ENCODE measurements at regions not wholly inside any gene's neighbourhood (a gene's known extent, or its start where the extent isn't known, plus 50 kb on each side); places are given as distances from the start of the nearest gene placed in this dataset.

DNA sequence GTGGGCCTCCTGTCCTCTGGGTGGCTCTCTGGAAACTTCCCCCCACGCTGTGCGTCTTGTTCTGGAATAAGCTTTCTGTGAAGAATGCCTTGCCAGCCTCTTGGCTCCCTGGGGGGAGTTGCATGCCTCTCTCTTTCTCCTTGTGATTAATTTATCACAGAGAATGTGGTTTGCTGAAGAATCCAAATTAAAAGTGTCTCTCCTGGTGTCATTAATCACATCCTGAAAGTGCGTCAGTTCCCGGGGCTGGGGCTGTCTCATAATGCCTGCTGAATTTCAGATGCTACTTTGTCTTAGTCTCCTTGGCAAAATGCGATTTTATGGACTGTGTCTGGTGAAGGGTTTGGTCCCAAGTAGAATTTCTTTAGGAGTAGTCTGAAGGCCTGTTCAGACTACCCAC is 787.7 kb upstream of the TMEM132C start:
- no peak for DNase-seq (ENCODE audit: low read depth in 6 of 9, low spot score in 9 of 9)
- H3K4me3 ChIP-seq (ENCODE audit: low read length in 2 of 2): no peak overlapping the region
- no peak overlapping the region for H3K27ac ChIP-seq (ENCODE audit: low read depth in 1 of 2, low read length in 1 of 2)
- no peaks in the 10 kb centered on the region for H3K4me1 ChIP-seq (ENCODE audit: control insufficient read depth in 2 of 2, insufficient read depth in 2 of 2, low read length in 2 of 2)
- peaks cover 0 to 6% of the 10 kb centered on the region in 2 donors for H3K9me3 ChIP-seq (ENCODE audit: control insufficient read depth in 2 of 2, insufficient read depth in 1 of 2, low read length in 1 of 2)
- H3K27me3 ChIP-seq (ENCODE audit: control insufficient read depth in 2 of 2, insufficient read depth in 1 of 2, low read length in 1 of 2): no peaks in the 10 kb centered on the region
- 93% methylated on average over 5 of the region's 5 CpGs for WGBS
- no peaks in the 10 kb centered on the region for H3K36me3 ChIP-seq (ENCODE audit: control insufficient read depth in 2 of 2, insufficient read depth in 2 of 2, low read length in 1 of 2)

DNA sequence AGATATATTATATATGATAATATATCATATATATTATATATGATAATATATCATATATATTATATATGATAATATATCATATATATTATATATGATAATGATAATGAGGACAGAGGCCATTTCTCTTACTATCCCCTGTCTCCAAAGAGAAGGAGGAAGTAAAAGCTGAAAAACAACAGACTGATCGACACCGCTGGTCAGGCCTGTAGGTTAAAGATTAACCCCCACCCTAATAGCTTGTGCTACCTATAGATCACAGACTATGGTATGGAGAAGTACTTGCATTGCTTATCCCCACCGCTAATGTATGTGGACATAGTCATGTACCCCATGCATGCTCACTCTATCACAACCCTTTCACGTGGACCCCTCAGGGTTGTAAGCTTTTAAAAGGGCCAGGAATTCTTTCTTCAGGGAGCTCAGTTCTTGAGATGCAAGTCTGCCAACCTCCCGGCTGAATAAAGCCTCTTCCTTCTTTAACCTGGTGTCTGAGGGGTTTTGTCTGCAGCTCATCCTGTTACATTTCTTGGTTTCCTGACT is 786.1 kb upstream of the TMEM132C start:
- 90% methylated on average over 5 of the region's 5 CpGs for WGBS
- Histone ChIP-seq H3K4me3 (ENCODE audit: low read length in 2 of 2) (no peak overlapping the region), H3K4me1 (ENCODE audit: control insufficient read depth in 2 of 2, insufficient read depth in 2 of 2, low read length in 2 of 2) (no peaks in the 10 kb centered on the region), H3K27me3 (ENCODE audit: control insufficient read depth in 2 of 2, insufficient read depth in 1 of 2, low read length in 1 of 2) (no peaks in the 10 kb centered on the region), H3K9me3 (ENCODE audit: control insufficient read depth in 2 of 2, insufficient read depth in 1 of 2, low read length in 1 of 2) (peaks cover 0 to 6% of the 10 kb centered on the region in 2 donors), H3K27ac (ENCODE audit: low read depth in 1 of 2, low read length in 1 of 2) (no peak overlapping the region), H3K36me3 (ENCODE audit: control insufficient read depth in 2 of 2, insufficient read depth in 2 of 2, low read length in 1 of 2) (no peaks in the 10 kb centered on the region)
- peak in 1 of 9 donors; percentile 4 for DNase-seq (ENCODE audit: low read depth in 6 of 9, low spot score in 9 of 9)

GRCh38 chr12:127482950-127483349 is 784.0 kb upstream of the TMEM132C start:
- no peak overlapping the region for H3K4me3 ChIP-seq (ENCODE audit: low read length in 2 of 2)
- no peak for DNase-seq (ENCODE audit: low read depth in 6 of 9, low spot score in 9 of 9)
- H3K36me3 ChIP-seq (ENCODE audit: control insufficient read depth in 2 of 2, insufficient read depth in 2 of 2, low read length in 1 of 2): no peaks in the 10 kb centered on the region
- 96% methylated on average over 11 of the region's 11 CpGs for WGBS
- H3K9me3 ChIP-seq (ENCODE audit: control insufficient read depth in 2 of 2, insufficient read depth in 1 of 2, low read length in 1 of 2): peaks cover 0 to 6% of the 10 kb centered on the region in 2 donors
- H3K4me1 ChIP-seq (ENCODE audit: control insufficient read depth in 2 of 2, insufficient read depth in 2 of 2, low read length in 2 of 2): no peaks in the 10 kb centered on the region
- no peak overlapping the region for H3K27ac ChIP-seq (ENCODE audit: low read depth in 1 of 2, low read length in 1 of 2)
- H3K27me3 ChIP-seq (ENCODE audit: control insufficient read depth in 2 of 2, insufficient read depth in 1 of 2, low read length in 1 of 2): no peaks in the 10 kb centered on the region

DNA sequence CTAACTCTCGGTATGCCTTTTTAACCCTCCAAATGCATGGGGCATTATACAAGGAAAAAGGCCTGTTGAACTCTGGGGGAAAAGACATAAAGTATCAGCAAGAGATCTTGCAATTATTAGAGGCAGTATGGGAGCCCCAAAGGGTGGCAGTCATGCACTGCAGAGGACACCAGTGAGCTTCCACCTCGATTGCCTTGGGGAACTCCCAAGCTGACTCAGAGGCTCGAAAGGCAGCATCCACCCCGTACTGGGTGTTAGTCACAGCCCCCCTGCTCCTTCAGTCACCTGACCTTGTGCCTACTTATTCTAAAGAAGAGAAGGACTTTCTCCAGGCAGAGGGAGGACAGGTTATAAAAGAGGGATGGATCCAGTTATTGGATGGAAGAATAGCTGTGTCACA is 781.4 kb upstream of the TMEM132C start:
- no peak overlapping the region for H3K4me3 ChIP-seq (ENCODE audit: low read length in 2 of 2)
- 85% methylated on average over 4 of the region's 4 CpGs for WGBS
- DNase-seq (ENCODE audit: low read depth in 6 of 9, low spot score in 9 of 9): no peak

DNA sequence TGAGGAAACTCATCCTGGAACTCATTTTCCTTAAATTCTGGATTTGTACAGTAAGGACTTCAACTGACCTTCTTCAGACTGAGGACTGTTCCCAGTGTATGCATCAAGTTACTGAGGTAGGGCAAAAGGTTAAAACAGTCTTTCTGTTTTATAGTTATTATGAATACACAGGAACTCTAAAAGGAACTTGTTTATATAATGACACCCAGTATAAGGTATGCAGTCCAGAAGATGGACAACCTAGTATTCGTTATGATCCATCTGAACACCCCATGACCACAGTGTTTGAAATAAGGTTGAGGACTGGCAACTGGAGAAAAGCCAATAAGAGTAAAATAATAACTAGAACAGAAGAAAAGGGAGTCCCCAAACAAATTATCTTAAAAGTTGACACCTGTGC is 779.9 kb upstream of the TMEM132C start:
- no peaks in the 10 kb centered on the region for H3K4me1 ChIP-seq (ENCODE audit: control insufficient read depth in 2 of 2, insufficient read depth in 2 of 2, low read length in 2 of 2)
- H3K27me3 ChIP-seq (ENCODE audit: control insufficient read depth in 2 of 2, insufficient read depth in 1 of 2, low read length in 1 of 2): no peaks in the 10 kb centered on the region
- no peaks in the 10 kb centered on the region for H3K36me3 ChIP-seq (ENCODE audit: control insufficient read depth in 2 of 2, insufficient read depth in 2 of 2, low read length in 1 of 2)
- no peaks in the 10 kb centered on the region for H3K9me3 ChIP-seq (ENCODE audit: control insufficient read depth in 2 of 2, insufficient read depth in 1 of 2, low read length in 1 of 2)
- no peak overlapping the region for H3K27ac ChIP-seq (ENCODE audit: low read depth in 1 of 2, low read length in 1 of 2)
- no peak for DNase-seq (ENCODE audit: low read depth in 6 of 9, low spot score in 9 of 9)
- WGBS: 92% methylated on average over 1 of the region's 1 CpG
- no peak overlapping the region for H3K4me3 ChIP-seq (ENCODE audit: low read length in 2 of 2)

More for the DNA sequence above, 781.4 kb upstream of the TMEM132C start:
- no peaks in the 10 kb centered on the region for H3K36me3 ChIP-seq (ENCODE audit: control insufficient read depth in 2 of 2, insufficient read depth in 2 of 2, low read length in 1 of 2)
- H3K9me3 ChIP-seq (ENCODE audit: control insufficient read depth in 2 of 2, insufficient read depth in 1 of 2, low read length in 1 of 2): peaks cover 0 to 6% of the 10 kb centered on the region in 2 donors
- H3K4me1 ChIP-seq (ENCODE audit: control insufficient read depth in 2 of 2, insufficient read depth in 2 of 2, low read length in 2 of 2): no peaks in the 10 kb centered on the region
- H3K27me3 ChIP-seq (ENCODE audit: control insufficient read depth in 2 of 2, insufficient read depth in 1 of 2, low read length in 1 of 2): no peaks in the 10 kb centered on the region
- no peak overlapping the region for H3K27ac ChIP-seq (ENCODE audit: low read depth in 1 of 2, low read length in 1 of 2)

DNA sequence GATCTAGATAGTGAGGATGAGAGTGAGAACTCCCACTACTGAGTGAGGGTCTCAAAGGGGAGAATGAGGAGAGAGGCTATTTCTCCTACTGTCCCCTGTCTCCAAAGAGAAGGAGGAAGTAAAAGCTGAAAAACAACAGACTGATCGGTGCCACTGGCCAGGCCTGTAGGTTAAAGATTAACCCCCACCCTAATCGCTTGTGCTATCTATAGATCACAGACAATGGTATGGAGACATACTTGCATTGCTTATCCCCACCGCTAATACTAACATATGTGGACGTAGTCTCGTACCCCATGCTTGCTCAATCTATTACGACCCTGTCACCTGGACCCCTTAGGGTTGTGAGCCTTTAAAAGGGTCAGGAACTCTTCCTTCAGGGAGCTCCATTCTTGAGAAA is 777.9 kb upstream of the TMEM132C start:
- H3K27me3 ChIP-seq (ENCODE audit: control insufficient read depth in 2 of 2, insufficient read depth in 1 of 2, low read length in 1 of 2): no peaks in the 10 kb centered on the region
- DNase-seq (ENCODE audit: low read depth in 6 of 9, low spot score in 9 of 9): no peak
- H3K9me3 ChIP-seq (ENCODE audit: control insufficient read depth in 2 of 2, insufficient read depth in 1 of 2, low read length in 1 of 2): no peaks in the 10 kb centered on the region
- no peaks in the 10 kb centered on the region for H3K36me3 ChIP-seq (ENCODE audit: control insufficient read depth in 2 of 2, insufficient read depth in 2 of 2, low read length in 1 of 2)
- H3K4me1 ChIP-seq (ENCODE audit: control insufficient read depth in 2 of 2, insufficient read depth in 2 of 2, low read length in 2 of 2): no peaks in the 10 kb centered on the region
- no peak overlapping the region for H3K4me3 ChIP-seq (ENCODE audit: low read length in 2 of 2)
- 51% methylated on average over 6 of the region's 6 CpGs for WGBS
- no peak overlapping the region for H3K27ac ChIP-seq (ENCODE audit: low read depth in 1 of 2, low read length in 1 of 2)

DNA sequence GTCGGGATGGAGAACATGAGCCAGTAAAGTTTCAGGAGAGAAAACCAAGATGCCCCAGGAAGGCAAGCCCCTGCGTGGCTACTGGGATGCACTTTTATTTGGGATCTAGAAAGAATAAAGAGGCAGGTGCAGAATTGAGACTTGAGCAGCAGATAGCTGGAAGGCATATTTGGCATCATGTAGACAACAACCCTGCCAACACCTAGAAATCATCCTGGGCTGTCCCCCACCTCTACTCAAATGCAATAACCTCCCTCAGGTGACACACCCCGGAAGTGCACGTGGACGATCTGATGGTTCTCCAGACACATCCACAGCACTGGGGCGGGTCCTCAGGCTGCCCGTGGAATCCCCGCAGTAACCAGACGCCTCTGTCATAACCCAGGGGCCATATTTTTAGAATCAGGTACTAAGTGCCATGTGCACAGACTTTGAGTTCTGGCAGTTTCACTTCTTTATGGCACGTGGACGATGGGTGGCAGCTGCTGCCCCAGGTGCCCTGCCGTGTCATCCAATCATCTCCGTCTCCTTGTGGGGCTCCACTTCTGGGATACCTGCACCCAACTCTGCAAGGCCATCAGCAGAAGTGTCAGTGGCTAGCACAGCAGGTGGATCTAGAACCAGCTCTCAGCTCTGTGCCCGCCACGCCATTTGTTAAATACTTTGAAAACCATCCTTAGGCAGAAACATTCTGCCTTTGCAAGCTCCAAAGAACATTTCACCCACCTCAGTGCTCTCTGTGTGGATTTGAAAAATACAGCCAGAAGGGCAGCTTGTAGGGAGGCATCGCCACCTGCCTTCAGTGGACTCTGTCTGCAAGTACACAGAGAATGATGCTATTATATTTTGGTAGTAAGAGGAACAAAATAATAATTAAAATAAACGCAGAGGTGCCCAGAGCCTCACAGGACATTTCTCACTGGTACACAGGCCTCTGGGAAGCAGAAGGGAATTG is 771.7 kb upstream of the TMEM132C start:
- H3K36me3 ChIP-seq (ENCODE audit: control insufficient read depth in 2 of 2, insufficient read depth in 2 of 2, low read length in 1 of 2): no peaks in the 10 kb centered on the region
- H3K27me3 ChIP-seq (ENCODE audit: control insufficient read depth in 2 of 2, insufficient read depth in 1 of 2, low read length in 1 of 2): no peaks in the 10 kb centered on the region
- 93% methylated on average over 17 of the region's 17 CpGs for WGBS
- no peak overlapping the region for H3K4me3 ChIP-seq (ENCODE audit: low read length in 2 of 2)
- no peak for DNase-seq (ENCODE audit: low read depth in 6 of 9, low spot score in 9 of 9)
- no peak overlapping the region for H3K27ac ChIP-seq (ENCODE audit: low read depth in 1 of 2, low read length in 1 of 2)
- no peaks in the 10 kb centered on the region for H3K9me3 ChIP-seq (ENCODE audit: control insufficient read depth in 2 of 2, insufficient read depth in 1 of 2, low read length in 1 of 2)
- H3K4me1 ChIP-seq (ENCODE audit: control insufficient read depth in 2 of 2, insufficient read depth in 2 of 2, low read length in 2 of 2): no peaks in the 10 kb centered on the region

- no peak for DNase-seq (ENCODE audit: low read depth in 6 of 9, low spot score in 9 of 9)
- Histone ChIP-seq H3K36me3 (ENCODE audit: control insufficient read depth in 2 of 2, insufficient read depth in 2 of 2, low read length in 1 of 2) (no peaks in the 10 kb centered on the region), H3K4me3 (ENCODE audit: low read length in 2 of 2) (no peak overlapping the region), H3K27ac (ENCODE audit: low read depth in 1 of 2, low read length in 1 of 2) (no peak overlapping the region), H3K4me1 (ENCODE audit: control insufficient read depth in 2 of 2, insufficient read depth in 2 of 2, low read length in 2 of 2) (no peaks in the 10 kb centered on the region), H3K9me3 (ENCODE audit: control insufficient read depth in 2 of 2, insufficient read depth in 1 of 2, low read length in 1 of 2) (no peaks in the 10 kb centered on the region), H3K27me3 (ENCODE audit: control insufficient read depth in 2 of 2, insufficient read depth in 1 of 2, low read length in 1 of 2) (no peaks in the 10 kb centered on the region)
- WGBS: 56% methylated on average over 6 of the region's 6 CpGs
These were observed 770.7 kb upstream of the TMEM132C start for GRCh38 chr12:127496255-127496654.

GRCh38 chr12:127500512-127501035 is 766.4 kb upstream of the TMEM132C start:
- DNase-seq (ENCODE audit: low read depth in 6 of 9, low spot score in 9 of 9): no peak
- H3K36me3 ChIP-seq (ENCODE audit: control insufficient read depth in 2 of 2, insufficient read depth in 2 of 2, low read length in 1 of 2): no peaks in the 10 kb centered on the region
- WGBS: 84% methylated on average over 7 of the region's 7 CpGs

More at GRCh38 chr12:127500512-127501035, 766.4 kb upstream of the TMEM132C start:
- H3K4me3 ChIP-seq (ENCODE audit: low read length in 2 of 2): no peak overlapping the region
- no peaks in the 10 kb centered on the region for H3K9me3 ChIP-seq (ENCODE audit: control insufficient read depth in 2 of 2, insufficient read depth in 1 of 2, low read length in 1 of 2)
- H3K4me1 ChIP-seq (ENCODE audit: control insufficient read depth in 2 of 2, insufficient read depth in 2 of 2, low read length in 2 of 2): no peaks in the 10 kb centered on the region
- H3K27me3 ChIP-seq (ENCODE audit: control insufficient read depth in 2 of 2, insufficient read depth in 1 of 2, low read length in 1 of 2): no peaks in the 10 kb centered on the region
- H3K27ac ChIP-seq (ENCODE audit: low read depth in 1 of 2, low read length in 1 of 2): no peak overlapping the region
